ENCODE measurements at regions not wholly inside any gene's neighbourhood (a gene's known extent, or its start where the extent isn't known, plus 50 kb on each side); places are given as distances from the start of the nearest gene placed in this dataset.

DNA sequence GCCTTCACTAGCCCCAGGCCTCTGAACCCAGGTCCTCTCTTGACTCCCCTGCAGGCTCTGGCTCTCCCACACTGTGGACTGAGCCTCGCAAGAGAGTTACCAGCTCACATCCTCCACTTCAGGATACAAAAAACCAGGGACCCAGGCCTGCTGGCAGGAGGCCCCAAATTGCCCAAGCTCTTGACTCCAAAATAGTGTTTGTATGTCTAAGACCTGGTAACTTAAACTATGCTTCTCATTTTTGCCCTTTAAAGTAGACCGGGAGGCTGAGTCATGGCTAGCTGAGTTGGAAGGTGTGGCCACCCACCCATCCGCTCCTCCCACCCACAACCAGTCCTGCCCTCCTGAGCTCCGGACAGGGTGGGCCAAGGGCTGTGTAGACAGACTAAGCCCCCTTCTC lies 250.0 kb downstream of the SOX9 start:
- H3K27ac Mint-ChIP-seq, result no peak overlapping the region
- H3K4me3 Mint-ChIP-seq, result no peak overlapping the region
- POLR2A ChIA-PET, result no interaction called here
- no peaks in the 10 kb centered on the region for H3K27me3 Mint-ChIP-seq (ENCODE audit: low read depth)
- ATAC-seq, result no peak
- no peaks in the 10 kb centered on the region for H3K36me3 Mint-ChIP-seq (ENCODE audit: low read depth)
- CTCF ChIA-PET, result no interaction called here
- DNase-seq, result no peak
- H3K4me1 Mint-ChIP-seq (ENCODE audit: low read depth), result no peaks in the 10 kb centered on the region
- no peaks in the 10 kb centered on the region for H3K9me3 Mint-ChIP-seq (ENCODE audit: insufficient read depth)

DNA sequence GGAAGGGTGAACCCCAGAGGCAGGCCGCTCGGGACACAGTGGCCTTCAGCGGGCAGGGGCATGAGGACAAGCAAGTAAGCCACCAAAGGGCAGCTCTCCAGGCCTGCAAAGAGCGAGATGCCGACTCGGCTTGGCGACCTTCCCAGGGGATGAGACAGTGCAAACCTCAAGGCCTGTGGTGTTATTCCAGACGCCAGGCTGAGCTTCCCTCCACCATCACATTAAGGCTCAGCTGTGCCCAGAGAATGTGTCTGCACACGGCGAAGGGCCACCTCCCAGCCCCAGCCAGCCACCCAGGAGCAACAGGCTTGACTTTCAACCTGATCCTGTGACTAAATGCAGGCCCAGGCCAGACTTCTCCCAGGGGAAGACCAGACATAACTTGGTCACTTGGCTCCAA lies 251.4 kb downstream of the SOX9 start:
- CTCF ChIA-PET, result no interaction called here
- no peak overlapping the region for H3K27ac Mint-ChIP-seq

DNA sequence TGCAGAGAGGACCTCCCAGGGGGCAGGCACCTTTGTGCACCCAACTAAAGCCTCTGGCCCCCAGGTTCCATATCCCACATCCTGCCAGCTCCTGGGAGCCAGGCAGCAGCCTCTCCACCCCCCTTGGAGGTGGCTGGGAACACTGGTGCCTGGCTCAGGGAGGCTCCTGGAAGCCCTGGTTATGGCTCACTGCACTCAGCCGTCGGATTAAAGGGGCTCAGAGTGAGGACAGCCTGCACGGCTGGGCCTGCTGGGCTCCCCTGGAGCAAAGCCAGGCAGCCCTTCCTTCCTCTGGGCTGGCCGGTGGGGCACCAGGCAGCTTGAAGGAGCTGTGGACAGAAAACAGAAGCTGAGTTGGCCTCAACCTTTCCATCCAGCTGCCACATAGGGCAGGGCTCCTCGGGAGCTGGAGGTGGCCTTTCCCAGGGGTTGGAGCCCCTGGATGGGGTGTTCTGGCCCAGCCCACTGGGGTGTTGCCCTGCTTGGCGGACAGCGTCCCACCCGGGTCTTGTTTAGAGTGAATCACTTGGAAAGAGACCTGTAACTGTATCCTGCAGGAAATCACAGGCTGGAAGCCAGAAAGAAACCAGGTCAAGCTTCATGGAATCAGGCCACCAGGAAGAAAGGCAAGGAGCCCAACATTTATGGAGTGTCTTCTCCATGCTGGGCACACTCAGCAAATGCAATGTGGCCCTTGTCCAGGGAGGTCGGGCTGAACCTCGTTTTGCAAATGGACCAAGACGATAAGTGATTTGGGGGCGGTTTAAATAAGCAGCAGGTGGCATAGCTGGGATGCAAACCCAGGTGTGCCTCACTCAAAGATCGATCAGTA lies 253.3 kb downstream of the SOX9 start:
- no peaks in the 10 kb centered on the region for H3K27me3 Mint-ChIP-seq (ENCODE audit: low read depth)
- no peak for ATAC-seq
- CTCF ChIA-PET, result no interaction called here

More for the DNA sequence above, 251.4 kb downstream of the SOX9 start:
- Mint-ChIP-seq H3K9me3 (ENCODE audit: insufficient read depth) (no peaks in the 10 kb centered on the region), H3K27me3 (ENCODE audit: low read depth) (no peaks in the 10 kb centered on the region), H3K36me3 (ENCODE audit: low read depth) (no peaks in the 10 kb centered on the region), H3K4me1 (ENCODE audit: low read depth) (no peaks in the 10 kb centered on the region), H3K4me3 (no peak overlapping the region)
- POLR2A ChIA-PET, result no interaction called here
- DNase-seq (no peak), ATAC-seq (no peak)

DNA sequence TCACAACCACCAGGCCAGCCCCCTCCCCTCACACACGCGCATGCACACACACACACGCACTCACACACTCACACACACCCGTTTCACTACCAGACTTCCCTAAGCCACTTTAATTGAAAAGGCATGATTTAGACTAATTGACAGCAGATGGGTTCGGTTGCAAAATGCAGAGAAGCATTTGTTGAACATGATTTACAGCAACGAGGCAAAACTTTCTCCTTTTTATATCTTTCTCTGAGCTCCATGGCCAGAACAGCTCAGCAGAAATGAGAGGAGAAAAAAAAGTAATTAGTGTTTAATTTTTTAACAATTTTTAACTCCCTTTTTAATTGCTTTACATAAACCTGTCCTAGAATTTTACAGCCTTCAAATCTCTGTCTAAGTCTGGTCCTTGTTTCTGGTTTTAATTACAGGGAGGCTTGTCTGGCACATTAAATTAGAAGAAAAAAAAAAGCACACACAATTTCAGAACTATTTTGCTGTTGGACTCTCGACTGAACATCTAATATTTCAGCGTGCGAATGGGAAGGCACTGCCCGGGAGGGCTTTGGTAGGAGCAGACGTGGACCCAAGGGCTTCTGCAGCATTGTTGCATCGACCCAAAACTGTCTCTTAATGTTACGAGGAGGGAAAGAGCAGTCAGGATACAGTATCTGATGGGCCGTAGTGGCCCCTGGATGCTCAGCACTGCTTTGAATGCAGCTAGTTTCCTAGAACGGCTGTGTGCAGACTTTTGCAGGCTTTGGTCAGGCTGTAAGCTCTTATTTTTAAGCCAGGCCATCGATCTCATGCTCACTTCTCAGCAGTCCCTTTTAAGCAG lies 255.9 kb downstream of the SOX9 start:
- no peak overlapping the region for H3K27ac Mint-ChIP-seq
- ATAC-seq (no peak), DNase-seq (no peak)
- ChIA-PET CTCF (no interaction called here), POLR2A (no interaction called here)
- H3K4me1 Mint-ChIP-seq (ENCODE audit: low read depth), result no peaks in the 10 kb centered on the region
- H3K9me3 Mint-ChIP-seq (ENCODE audit: insufficient read depth), result no peaks in the 10 kb centered on the region
- H3K27me3 Mint-ChIP-seq (ENCODE audit: low read depth), result no peaks in the 10 kb centered on the region
- no peaks in the 10 kb centered on the region for H3K36me3 Mint-ChIP-seq (ENCODE audit: low read depth)
- H3K4me3 Mint-ChIP-seq, result no peak overlapping the region

More for the DNA sequence above, 253.3 kb downstream of the SOX9 start:
- POLR2A ChIA-PET, result no interaction called here
- Mint-ChIP-seq H3K9me3 (ENCODE audit: insufficient read depth) (no peaks in the 10 kb centered on the region), H3K27ac (no peak overlapping the region), H3K36me3 (ENCODE audit: low read depth) (no peaks in the 10 kb centered on the region), H3K4me1 (ENCODE audit: low read depth) (no peaks in the 10 kb centered on the region), H3K4me3 (no peak overlapping the region)
- DNase-seq, result no peak

DNA sequence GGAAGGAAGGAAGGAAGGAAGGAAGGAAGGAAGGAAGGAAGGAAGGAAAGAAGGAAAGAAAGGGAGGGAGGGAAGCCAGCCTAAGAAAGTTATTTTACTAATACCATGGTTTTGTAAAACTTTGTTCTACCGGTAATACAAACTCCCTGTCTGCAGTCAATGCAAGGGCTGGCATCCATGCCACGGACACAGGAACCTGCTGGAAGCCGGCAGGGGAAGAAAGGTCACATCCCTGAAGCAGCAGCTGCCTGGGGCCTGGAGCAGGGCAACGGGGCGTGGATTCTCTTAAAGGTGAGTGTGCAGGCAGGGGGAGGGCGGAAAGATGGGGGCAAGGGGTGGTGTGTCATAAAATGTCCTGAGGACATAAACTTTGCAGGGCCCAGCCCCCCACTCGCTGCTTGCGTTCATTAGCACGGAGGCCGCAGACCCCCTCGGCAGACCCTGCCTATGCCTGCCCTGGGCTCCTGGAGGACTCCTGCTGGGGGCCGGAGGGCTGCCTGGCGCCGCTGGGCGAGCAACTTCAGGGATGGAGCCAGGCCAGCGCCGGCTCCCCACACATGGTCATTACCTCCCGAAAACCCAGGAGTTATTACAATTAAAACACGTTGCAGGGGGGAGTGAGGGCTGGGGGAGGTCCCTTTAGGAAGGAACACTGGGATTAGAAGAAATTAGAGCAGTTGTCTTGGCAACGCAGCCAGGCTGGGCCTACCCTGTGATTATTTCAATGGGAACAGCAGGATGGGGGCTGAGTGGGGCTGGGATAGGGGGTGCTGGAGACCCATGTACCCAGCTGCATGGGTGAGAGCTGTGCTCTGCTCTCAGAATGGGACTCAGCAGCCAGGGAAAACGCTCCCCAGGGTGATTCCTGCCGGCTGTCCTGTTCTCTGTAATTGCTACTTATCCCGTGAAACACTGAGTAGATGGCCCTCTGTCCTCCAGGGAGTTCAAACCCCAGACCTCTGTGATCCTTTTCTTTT lies 257.9 kb downstream of the SOX9 start:
- H3K36me3 Mint-ChIP-seq (ENCODE audit: low read depth), result no peaks in the 10 kb centered on the region
- CTCF ChIA-PET, result no interaction called here
- no peak for DNase-seq
- peaks cover 2% of the 10 kb centered on the region for H3K27me3 Mint-ChIP-seq (ENCODE audit: low read depth)
- POLR2A ChIA-PET, result no interaction called here
- H3K27ac Mint-ChIP-seq, result no peak overlapping the region
- no peak for ATAC-seq
- H3K4me3 Mint-ChIP-seq, result no peak overlapping the region
- no peaks in the 10 kb centered on the region for H3K4me1 Mint-ChIP-seq (ENCODE audit: low read depth)
- H3K9me3 Mint-ChIP-seq (ENCODE audit: insufficient read depth), result no peaks in the 10 kb centered on the region

DNA sequence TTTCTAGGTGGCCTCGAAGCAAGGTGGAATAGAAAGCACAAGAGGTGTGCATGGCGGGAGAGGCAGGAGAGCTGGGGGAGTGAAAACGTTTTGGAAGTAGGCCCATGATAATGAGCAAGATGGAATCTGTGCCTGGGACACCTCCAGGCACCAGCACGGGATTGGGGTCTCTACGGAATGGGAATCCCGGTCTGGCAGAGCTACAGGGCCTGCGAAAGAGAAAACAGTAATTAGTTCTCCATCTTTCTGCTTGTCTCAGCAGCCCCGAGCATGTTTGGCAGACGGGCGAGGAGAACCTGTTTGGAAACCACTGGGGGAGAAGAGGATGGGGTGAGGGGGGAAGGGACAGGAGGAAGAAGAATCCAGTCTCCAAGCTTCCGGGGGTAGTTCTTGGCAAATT lies 258.7 kb downstream of the SOX9 start:
- Mint-ChIP-seq H3K9me3 (ENCODE audit: insufficient read depth) (no peaks in the 10 kb centered on the region), H3K27ac (no peak overlapping the region), H3K27me3 (ENCODE audit: low read depth) (peaks cover 2% of the 10 kb centered on the region), H3K4me3 (no peak overlapping the region), H3K36me3 (ENCODE audit: low read depth) (no peaks in the 10 kb centered on the region), H3K4me1 (ENCODE audit: low read depth) (no peaks in the 10 kb centered on the region)
- DNase-seq, result no peak
- ChIA-PET CTCF (no interaction called here), POLR2A (no interaction called here)
- ATAC-seq, result no peak

DNA sequence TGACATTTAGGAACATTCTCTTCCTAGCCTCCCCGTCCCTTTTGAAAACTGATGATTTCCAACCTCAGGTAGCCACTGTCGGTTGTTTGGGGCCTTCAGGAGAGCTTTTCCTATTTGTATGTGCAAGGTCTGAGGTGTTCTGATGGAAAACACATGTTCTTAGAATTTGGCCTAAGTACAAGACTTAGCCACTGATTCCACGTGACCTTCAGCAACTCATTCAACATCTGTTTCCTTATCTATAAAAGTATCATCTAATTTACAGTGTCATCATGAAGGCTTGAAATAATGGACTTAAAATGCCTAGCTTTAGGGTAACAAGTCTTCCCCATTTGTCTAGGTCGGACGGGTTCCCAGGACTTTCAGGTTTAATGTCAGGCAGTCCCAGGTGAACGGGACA lies 259.3 kb downstream of the SOX9 start:
- no peak for DNase-seq
- CTCF ChIA-PET, result no interaction called here
- no peaks in the 10 kb centered on the region for H3K9me3 Mint-ChIP-seq (ENCODE audit: insufficient read depth)
- POLR2A ChIA-PET, result no interaction called here
- peaks cover 2% of the 10 kb centered on the region for H3K27me3 Mint-ChIP-seq (ENCODE audit: low read depth)
- no peaks in the 10 kb centered on the region for H3K36me3 Mint-ChIP-seq (ENCODE audit: low read depth)
- H3K27ac Mint-ChIP-seq, result no peak overlapping the region
- no peak overlapping the region for H3K4me3 Mint-ChIP-seq
- H3K4me1 Mint-ChIP-seq (ENCODE audit: low read depth), result no peaks in the 10 kb centered on the region
- ATAC-seq, result no peak

DNA sequence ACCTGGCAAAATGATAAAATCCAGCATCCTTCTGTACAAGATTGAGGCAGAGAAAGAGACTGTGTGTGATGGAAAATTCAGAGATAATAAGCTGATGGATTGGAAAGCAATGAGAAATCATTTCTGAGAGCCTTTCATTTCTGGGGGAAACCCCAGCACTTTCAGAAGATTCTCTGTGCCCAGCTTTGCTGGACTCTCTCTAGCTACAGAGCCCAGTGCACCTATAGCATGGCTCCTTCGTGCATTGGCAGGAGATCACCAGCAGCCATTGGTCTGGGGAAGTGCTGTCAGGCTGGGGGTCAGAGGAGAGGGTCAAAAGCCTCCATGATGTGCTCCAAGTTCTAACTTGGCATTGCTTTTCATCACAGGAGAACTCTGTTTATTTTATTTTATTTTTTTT lies 259.9 kb downstream of the SOX9 start:
- ChIA-PET POLR2A (no interaction called here), CTCF (no interaction called here)
- Mint-ChIP-seq H3K36me3 (ENCODE audit: low read depth) (no peaks in the 10 kb centered on the region), H3K4me1 (ENCODE audit: low read depth) (no peaks in the 10 kb centered on the region), H3K4me3 (no peak overlapping the region), H3K27me3 (ENCODE audit: low read depth) (peaks cover 2% of the 10 kb centered on the region), H3K27ac (no peak overlapping the region), H3K9me3 (ENCODE audit: insufficient read depth) (no peaks in the 10 kb centered on the region)
- no peak for ATAC-seq
- no peak for DNase-seq

DNA sequence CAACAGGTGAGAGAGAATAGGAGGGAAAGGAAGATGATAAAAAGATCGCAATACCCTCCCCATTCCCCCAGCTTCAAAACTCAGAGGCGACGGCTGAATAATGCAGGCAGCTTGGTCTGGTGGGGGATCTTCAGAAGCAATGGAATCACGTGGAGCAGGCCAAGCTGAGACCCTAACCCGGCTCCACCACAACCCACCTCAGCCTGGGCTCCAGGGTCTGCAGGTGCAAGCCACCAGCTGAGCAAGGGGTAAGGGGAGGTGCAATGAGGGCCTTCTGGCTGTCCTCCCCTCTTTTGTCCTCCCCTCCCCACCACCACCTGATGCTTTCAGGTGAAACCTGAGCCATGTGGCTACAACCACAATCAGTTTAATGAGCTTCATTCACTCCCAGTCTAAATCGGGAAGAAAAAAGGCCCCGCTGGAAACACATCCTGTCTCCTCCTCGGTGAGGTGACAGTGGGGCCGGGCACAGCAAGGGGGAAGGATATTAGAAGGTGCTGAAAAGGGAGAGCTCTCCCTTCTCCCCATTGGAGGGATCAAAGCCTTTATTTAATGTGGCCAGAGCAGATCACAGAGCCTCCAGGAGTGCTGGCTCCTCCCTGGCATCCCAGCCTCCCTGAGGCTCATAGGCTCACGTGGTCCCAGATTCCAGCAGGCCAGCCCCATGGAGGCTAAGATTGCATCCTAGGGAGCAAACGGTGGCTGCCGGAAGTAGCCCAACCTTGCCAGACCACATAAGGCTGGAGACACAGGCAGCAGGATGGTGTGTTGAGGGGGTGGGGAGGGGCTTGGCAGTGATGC lies 261.0 kb downstream of the SOX9 start:
- DNase-seq (no peak), ATAC-seq (no peak)
- Mint-ChIP-seq H3K9me3 (ENCODE audit: insufficient read depth) (no peaks in the 10 kb centered on the region), H3K27me3 (ENCODE audit: low read depth) (peaks cover 2% of the 10 kb centered on the region), H3K27ac (no peak overlapping the region), H3K36me3 (ENCODE audit: low read depth) (no peaks in the 10 kb centered on the region), H3K4me3 (no peak overlapping the region), H3K4me1 (ENCODE audit: low read depth) (no peaks in the 10 kb centered on the region)
- CTCF ChIA-PET, result no interaction called here
- POLR2A ChIA-PET, result interaction anchor here (0.6 kb wide), 1 partner anchor 456 kb away, joined by 4 read pairs; no protein-coding TSS in a partner anchor

DNA sequence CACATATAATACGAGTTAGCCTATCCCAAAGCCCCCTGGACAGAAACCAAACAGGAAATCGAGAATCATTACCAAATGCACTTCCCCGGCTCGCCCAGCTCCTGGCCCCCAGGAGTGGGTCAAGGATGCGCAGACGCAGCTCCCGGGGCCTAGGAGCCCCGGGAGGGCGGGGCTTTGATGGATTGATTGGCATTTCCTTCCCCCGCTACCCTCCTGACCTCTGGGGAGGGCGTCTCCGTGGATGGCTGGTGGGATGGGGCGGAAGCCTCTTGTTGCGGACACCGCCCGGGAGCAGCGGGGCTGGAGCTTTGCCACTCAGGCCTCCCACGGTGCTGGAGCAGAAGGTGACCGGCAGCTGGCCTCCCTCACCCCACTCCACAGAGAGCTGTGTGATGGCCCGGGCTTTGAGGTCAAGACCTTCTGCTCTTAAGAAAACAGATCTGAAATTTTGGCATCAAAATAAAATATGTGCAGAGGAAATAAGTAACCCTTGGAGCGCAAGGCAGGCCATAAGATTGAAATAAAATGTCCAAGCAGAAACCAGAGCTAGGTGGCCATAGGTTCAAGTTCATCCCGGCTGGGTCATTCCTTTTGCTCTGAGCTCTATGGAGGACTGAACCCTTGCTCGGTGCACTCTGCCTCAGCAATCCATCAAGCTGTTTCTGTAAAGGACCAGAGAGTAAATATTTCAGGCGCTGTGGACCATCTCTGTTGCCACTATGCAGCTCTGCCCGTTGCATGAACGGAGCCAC lies 262.3 kb downstream of the SOX9 start:
- ATAC-seq, result no peak
- no peak for DNase-seq
- H3K27ac Mint-ChIP-seq, result no peak overlapping the region
- ChIA-PET CTCF (no interaction called here), POLR2A (no interaction called here)
- no peaks in the 10 kb centered on the region for H3K4me1 Mint-ChIP-seq (ENCODE audit: low read depth)
- no peaks in the 10 kb centered on the region for H3K36me3 Mint-ChIP-seq (ENCODE audit: low read depth)
- H3K4me3 Mint-ChIP-seq, result no peak overlapping the region
- H3K27me3 Mint-ChIP-seq (ENCODE audit: low read depth), result peaks cover 2% of the 10 kb centered on the region
- no peaks in the 10 kb centered on the region for H3K9me3 Mint-ChIP-seq (ENCODE audit: insufficient read depth)

DNA sequence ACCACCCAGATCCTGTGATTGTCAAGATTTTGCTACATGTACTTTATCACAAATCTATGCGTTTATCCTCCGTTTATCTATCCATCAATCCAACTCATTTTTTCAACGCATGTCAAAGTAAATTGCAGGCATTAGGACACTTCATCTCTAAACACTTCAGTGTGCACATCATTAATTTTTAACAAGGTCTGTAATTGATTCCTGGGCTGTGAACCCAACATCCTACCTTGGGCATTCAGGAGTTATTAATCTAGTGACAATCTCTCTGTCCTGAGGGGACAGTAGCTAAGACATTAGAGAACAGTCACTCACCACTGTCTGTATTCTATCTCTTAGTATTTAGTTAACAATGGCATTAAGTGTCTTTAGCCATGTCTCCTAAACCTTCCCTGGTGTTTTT lies 264.7 kb downstream of the SOX9 start:
- Mint-ChIP-seq H3K27me3 (ENCODE audit: low read depth) (peaks cover 2% of the 10 kb centered on the region), H3K9me3 (ENCODE audit: insufficient read depth) (no peaks in the 10 kb centered on the region), H3K27ac (no peak overlapping the region), H3K4me3 (no peak overlapping the region), H3K36me3 (ENCODE audit: low read depth) (no peaks in the 10 kb centered on the region), H3K4me1 (ENCODE audit: low read depth) (no peaks in the 10 kb centered on the region)
- no peak for ATAC-seq
- CTCF ChIA-PET, result no interaction called here
- no peak for DNase-seq
- POLR2A ChIA-PET, result no interaction called here
